Stromal cell of bone marrow (primary cell): ENCODE measurements at regions not wholly inside any gene's neighbourhood (a gene's known extent, or its start where the extent isn't known, plus 50 kb on each side); places are given as distances from the start of the nearest gene placed in this dataset.

Experiments used
- DNase-seq: peaks from one replicate; pipeline ENCODE4 v3.0.0-alpha.2; 2012; ENCODE audit warnings: low read depth

DNA sequence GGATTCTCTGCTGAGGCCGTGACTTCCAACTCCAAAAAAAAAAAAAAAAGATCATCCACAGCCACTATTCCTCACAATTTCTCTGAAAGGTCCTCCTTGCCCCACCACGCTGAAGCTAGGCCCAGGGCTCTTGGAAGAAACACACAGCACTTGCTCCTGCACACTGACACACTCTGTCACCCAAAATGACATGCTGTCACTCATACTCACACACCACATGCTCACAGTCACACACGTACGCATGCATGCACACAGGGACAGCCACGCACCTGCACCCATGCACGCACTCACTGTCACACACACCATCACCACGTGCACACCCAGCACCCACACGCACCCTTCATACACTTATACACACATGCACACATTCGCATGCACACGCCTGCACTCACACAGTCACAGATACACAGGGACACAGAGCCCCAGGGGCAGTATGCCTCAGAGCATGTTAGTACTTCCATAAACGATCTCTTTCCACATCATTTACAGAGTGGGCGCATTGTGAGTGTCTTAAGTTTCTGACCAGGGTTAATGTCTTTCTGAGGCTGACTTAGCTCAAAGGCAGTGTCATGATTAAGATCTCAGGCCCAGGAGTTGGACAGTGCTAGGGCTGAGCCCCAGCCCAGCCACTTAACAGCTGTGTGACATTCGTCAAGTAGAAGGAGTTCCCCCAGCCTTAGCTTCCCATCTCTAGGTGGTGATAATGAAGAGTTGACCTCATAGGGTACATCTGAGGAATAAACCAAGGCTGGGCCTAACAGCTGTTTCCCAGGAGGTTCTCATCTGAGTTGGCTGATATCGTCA is 93.4 kb downstream of the GLI2 start:
- no peak for DNase-seq

DNA sequence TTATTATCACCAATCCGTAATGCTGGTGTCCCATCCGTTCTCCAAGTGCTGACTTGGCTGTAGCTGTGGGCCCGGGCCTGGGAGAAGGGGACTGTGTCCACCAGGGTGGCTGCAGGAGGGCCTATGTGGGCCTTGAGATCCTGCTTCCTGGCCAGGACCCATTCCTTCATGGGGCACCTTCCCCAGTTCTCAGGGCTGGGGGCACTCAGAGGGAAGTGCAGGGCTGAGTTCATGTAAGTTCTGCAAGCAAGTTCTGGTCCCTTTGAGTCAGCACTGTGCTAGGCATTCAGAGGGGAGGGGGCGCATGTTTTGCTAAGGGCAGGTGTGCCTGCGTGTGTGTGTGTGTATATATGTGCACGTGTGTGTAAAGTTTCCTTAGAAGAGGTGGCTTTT is 94.0 kb downstream of the GLI2 start:
- DNase-seq = no peak

DNA sequence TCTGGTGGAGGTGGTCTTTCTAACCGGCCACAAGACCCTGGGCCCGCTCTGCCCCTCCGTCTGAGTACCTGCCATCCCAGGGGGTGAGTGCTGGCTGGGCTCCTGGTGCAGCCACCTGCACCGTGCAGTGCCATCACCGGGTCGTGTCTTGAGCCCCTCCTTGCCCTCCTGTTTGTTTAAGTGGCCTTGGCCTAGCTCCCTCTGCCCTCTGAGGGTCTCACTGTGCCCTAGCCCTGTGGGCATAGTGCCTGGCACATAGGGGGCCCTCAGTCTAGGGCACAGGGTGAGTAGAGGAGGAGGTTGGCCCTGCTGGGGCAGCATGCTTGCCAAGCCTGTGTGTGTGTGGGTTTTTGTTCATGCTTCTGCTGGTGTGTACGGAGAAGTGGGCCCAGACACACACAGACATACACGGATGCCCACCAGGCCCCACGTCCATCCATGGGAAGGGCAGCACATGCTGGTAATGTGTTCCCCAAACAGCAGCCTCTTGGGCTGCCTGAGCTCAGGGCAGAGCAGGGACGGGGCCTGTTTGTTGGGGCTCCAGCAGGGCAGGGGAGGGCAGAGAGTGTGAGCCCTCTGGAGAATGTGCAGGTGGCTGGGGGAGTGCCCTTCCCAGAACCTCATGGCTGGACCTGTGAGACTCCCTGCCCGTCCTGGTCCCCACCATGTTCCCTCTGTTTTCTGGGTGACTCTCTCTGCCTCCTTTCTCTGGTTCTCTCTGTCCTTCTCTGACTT is 94.6 kb downstream of the GLI2 start:
- no peak for DNase-seq

DNA sequence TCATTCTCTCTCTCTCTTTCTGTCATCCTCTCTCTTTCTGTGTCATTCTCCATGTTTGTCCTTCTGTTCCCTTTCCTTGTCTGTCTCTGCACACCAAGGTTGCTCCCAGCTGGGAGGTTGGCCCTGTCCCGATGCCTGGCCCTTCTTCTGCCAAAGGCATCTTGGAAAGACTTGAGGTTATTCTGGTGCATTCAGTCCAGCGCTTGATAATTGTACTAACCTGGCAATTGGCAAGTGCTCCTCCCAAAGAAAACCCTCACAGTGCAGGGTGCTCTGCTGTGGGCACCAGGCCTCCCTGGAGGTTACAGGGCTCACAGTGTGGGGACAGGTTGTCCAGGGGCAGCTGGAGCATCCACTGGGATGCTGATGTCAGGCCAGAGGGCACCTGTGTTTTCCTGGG is 95.4 kb downstream of the GLI2 start:
- no peak for DNase-seq

DNA sequence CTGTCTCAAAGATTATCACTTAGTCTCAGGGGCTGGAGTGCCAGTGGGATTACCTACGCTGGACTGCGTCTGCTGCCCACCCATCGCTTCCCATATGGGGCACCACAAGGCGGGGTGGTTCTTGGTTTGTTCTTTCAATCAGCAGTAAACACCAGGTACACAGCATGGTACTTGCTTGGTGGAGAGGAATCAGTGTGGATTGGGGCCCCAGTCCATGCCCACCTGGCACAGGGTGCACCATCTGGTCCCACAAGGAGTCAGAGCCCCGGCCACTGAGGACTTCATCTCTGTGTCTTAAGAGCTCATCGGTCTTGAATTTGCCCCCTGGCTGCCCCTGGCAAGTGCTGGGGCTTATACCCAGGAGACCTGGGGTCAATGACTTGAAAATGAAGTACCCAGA is 96.2 kb downstream of the GLI2 start:
- no peak for DNase-seq

DNA sequence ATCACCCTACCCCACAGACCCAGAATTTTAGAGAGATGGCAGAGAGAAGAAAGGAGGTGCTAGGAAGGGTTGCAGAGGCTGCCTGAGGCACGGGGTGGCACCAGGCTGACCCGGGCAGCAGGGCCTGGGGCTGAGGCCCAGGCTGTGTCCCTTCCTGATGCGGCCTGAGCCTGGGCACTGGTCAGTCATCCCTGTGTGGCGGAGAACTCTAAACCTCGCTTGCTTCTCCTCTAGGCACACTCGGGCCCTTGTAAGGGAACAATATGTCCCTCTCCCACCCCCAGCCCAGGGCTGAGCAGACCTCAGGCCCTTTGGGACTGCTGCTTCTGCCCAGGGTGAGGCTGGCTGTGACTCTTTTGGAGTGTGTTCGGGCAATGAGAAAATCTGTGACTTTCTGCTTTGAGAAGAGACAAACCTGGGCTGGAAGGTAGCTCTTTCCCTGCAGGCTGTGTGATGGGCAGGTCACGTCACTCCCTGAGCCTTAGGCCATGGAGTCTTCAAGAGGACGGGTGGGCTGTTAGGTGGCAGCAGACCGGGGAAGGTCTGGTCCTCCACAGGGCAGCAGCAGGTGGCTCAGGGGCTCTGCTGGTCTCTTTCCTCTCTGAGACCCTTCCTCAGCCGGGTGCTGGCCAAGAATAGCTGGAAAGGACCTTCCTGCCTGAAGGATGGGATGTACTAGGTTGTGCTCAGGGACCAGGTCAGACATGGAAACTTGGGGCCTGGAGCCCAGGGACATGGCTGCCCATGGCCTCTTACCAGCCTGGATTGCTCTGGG is 96.8 kb downstream of the GLI2 start:
- DNase-seq = no peak

- DNase-seq = no peak
Measured at GRCh38 chr2:120833127-120833675, 97.5 kb downstream of the GLI2 start.

DNA sequence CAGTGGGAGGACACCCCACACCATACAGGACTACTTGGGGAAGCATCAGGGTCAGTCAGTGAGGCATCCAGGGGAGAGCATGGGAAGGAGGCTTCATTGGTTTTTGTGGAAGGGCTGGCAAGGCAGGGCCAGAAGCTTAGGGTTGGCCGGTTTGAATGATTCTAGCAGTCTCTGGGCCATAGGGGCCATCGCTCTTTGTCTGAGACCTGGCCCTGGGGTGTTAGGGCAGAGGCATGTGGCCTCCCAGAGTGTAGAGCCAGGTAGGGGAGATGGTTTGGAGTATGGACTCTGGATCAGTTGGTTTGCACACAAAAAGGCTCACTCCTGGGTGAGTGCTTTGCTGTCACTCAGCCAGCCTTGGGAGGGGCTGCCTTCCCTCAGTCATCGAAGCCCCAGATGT is 98.5 kb downstream of the GLI2 start:
- DNase-seq = no peak

DNA sequence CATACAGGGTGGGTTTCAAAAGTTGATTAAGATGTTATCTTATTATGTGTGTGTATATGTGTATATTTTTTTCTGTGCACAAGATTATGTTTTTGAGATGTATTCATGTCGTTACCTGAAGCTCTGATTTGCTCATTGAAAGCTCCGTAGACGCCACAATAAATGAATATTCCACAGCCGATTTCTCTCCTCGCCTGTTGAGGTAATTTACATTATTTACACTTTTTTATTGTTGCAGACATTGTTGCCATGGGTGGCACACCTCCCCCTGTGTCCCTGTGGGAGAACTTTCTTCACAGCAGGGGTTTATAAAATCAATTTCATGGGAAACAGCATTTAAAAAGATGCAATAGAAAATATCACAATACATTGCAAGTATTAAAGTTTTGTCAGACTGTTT is 100.6 kb downstream of the GLI2 start:
- DNase-seq = no peak

DNA sequence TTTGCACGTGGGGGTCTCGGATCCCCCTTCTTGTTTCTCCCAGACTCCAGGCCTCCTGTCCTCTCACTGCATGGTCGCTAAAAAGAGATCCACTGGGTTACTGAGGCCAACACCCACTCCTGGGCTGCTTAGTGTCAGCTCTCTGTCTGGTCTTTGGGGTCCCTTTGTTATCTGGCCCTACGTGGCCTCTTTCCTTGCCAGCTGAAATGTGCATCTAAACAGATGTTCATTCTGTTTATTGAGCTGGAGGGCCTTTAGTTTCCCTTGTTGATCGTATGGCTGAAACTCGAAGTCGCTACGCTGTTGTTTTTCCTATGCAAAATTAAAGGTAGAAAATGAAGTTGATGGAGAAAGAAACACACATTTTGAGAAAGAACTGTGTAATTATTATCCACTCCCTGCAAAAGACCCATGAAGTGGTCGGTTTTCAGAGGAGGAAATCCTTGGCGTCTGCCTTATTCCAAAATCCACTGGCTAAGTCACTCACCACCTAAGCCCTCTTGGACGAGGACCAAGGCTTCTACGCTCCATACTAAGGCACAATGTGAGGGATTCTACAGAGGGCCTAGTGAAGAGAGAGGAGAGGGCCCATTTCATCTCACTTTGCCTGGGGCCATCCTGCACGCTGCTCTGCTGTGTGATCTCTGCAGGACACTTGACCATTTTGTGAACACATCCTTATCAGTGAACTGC is 105.3 kb downstream of the GLI2 start:
- no peak for DNase-seq

DNA sequence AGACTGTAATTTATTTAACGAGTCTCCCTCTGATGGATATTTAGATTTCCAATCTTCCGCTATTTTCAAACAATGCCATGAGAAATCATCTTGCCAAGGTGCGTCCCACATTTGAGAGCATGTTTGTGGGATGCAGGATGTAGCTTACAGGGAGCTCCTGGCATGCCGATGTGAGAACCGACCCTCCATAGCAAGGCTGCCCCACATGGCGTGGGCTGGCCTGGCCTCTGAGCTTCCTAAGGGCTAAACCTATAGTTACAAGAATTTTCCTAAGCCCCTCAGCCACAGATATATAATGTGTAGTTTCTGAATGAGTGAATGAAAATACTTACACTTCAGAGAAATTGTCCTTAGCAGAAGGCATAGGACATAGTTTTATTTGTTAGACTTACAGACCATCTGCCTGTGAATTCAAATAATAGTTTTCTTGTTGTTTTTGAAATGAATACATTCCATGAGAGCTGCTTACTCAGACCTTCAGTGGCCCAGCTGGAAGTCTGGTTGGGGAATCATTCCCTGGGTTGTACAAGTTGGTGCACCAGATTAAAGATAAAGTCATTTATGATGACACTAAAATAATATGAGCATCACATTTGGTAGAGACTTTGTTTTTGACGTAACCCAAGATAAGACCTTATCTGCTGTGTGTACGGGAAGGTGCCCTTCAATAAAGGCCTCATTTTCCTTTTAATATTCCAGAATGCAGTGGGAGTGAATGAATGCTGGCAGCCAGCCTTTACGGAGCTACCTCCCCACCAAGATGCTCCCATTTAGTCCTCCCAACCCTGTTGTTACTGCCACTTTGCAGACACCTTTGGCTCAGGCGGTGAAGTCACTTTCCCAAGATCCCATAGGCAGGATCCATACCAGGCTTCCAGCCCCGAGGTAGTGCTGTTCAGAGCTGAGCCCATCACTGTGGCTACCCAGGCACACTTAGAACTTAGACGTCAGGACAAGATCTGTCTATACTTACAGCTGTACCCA is 107.1 kb downstream of the GLI2 start:
- no peak for DNase-seq

DNA sequence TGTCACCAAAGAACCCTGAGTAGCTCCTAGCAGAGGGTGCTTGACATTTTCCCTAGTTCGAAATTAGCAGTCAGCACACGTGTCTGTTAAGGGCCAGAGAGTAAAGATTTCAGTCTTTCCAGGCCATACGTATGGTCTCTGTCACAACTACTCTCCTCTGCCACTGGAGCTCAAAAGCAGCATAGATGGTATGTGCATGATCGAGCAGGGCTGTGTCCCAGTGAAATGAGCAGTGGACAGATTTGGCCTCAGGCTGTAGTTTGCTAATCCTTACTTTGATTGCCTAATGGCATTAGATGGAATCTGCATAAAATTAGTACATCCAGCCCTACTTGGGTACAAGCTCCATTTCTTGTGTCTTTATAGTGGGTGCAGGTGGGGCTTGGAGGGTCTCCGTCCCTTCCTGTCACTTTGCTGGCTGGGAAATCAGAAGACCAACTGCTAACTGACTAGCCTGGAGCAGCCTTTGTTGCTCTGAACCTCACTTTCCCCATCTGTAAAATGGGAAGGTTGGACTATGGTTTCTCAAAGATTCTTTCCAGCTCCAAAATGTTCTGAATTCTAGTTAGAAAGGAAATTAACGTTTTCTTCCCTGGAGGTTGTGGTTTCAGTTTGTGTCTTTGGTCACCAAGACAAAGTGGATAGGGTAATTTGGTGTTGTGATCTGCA is 108.5 kb downstream of the GLI2 start:
- DNase-seq = no peak

DNA sequence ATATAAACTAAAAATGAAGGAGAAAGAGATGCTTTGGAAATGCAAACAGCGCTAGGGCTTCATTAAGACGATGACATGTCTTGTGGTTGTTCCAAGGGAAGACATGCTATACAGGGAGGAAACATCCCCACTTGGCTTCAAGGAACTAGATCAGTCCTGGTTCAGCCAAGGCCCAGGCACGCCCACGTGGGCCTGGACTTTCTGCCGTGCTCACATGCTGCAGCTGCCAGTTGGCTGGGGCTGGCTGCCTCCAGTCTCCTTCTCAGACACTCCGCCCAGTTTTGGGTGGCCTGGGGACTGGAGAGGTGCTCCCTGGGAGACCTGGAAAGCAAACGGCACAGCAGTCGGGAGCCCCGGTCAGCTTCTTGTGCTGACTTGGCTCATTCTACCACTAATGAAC is 109.6 kb downstream of the GLI2 start:
- no peak for DNase-seq

- DNase-seq = no peak
Measured at GRCh38 chr2:120846406-120847095, 110.9 kb downstream of the GLI2 start.

DNA sequence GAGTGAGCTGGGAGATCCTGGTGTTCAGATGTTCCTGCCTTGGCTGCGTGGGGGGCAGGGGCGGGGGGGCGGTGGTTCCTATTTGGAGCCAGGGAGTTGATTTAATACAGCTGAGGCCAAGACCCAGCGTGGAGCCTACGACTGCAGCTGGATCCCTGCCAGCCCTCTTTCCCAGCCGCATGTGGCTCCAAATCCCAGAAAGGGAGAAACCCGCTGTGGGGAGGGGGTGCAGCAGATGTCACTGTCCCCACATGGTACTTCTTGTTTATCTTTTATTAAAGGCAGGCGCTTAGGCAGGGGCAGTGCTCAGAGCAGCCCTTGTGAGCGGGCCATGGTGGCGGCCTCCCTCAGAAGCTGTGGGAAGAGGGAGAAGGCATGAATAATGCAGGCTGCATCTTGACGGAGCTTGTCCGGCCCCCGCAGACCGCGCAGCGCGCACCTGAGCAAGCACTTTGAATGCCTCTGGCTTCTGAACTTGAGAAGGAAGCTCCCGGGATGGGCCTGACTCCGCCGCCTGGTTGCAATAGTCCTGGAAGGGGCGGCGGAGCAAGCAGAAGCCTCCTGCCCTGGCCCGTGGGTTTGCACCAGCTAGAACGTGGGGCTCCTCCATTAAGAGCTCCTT is 112.1 kb downstream of the GLI2 start:
- no peak for DNase-seq

GRCh38 chr2:120849278-120849677 is 113.6 kb downstream of the GLI2 start:
- DNase-seq = no peak

- DNase-seq = no peak
Measured at GRCh38 chr2:120850551-120850950, 114.9 kb downstream of the GLI2 start.

- no peak for DNase-seq
Measured at GRCh38 chr2:120851116-120851773, 115.6 kb downstream of the GLI2 start.
